AG04449 (cell line): ENCODE measurements at regions not wholly inside any gene's neighbourhood (a gene's known extent, or its start where the extent isn't known, plus 50 kb on each side); places are given as distances from the start of the nearest gene placed in this dataset.

Source experiments
- CTCF ChIA-PET: fragments of 350-600 bp; formaldehyde crosslinking; extraction: SDS; loops from one replicate; lab custom pipeline; 2021; ENCODE audit warnings: antibody characterized with exemption; lab: Yijun Ruan, JAX
- POLR2A ChIA-PET: fragments of 400-600, 350-600 bp; formaldehyde crosslinking; extraction: SDS; loops from one replicate; lab custom pipeline; 2020; ENCODE audit warnings: antibody characterized with exemption, inconsistent platforms; lab: Yijun Ruan, JAX
- DNase-seq: peaks from one replicate; pipeline ENCODE4 v3.0.0-alpha.2; 2010; ENCODE audit warnings: low read depth, low spot score
- H3K4me3 ChIP-seq: 2 replicates; pipeline ENCODE4 v1.5.1; 2011; ENCODE audit warnings: low read depth, mild to moderate bottlenecking, control low read depth, low read length
- CTCF ChIP-seq: IDR thresholded peaks from one replicate; pipeline ENCODE4 v1.5.1; 2011; ENCODE audit warnings: mild to moderate bottlenecking, moderate library complexity, low read length, control low read depth, inconsistent platforms; ENCODE audit not compliant: insufficient read depth; ENCODE audit errors: missing control alignments

- no peak for DNase-seq
- no peak for TF ChIP-seq CTCF
- ChIA-PET POLR2A (no interaction called here), CTCF (interaction anchor here (0.7 to 3.5 kb wide), 6 partner anchors 9 to 64 kb away, joined by 3 to 15 read pairs (median 4); no protein-coding TSS in a partner anchor)
- no peak overlapping the region for H3K4me3 ChIP-seq
Measured at GRCh38 chr2:18456026-18456425, 104.4 kb downstream of the RDH14 start.

GRCh38 chr2:18455236-18455862 is 105.1 kb downstream of the RDH14 start:
- TF ChIP-seq CTCF: peak; percentile 36
- ChIA-PET CTCF (interaction anchor here (0.7 to 3.5 kb wide), 9 partner anchors 8 to 65 kb away, joined by 3 to 15 read pairs (median 3); no protein-coding TSS in a partner anchor), POLR2A (no interaction called here)
- peak; percentile 70 for DNase-seq
- no peak overlapping the region for H3K4me3 ChIP-seq

- ChIA-PET CTCF (interaction anchor here (0.8 to 3.5 kb wide), 6 partner anchors 9 to 65 kb away, joined by 3 to 15 read pairs (median 4); no protein-coding TSS in a partner anchor), POLR2A (no interaction called here)
- no peak overlapping the region for H3K4me3 ChIP-seq
- TF ChIP-seq CTCF: no peak
- DNase-seq: no peak
Measured at GRCh38 chr2:18454692-18455235, 105.7 kb downstream of the RDH14 start.

GRCh38 chr2:18446715-18447114 is 113.7 kb downstream of the RDH14 start:
- ChIA-PET CTCF (interaction anchor here (1.6 to 1.7 kb wide), 2 partner anchors 8 to 10 kb away, joined by 4 to 6 read pairs; no protein-coding TSS in a partner anchor), POLR2A (no interaction called here)
- no peak for TF ChIP-seq CTCF
- H3K4me3 ChIP-seq: no peak overlapping the region
- DNase-seq: no peak

- DNase-seq: no peak
- no peak for TF ChIP-seq CTCF
- POLR2A ChIA-PET: no interaction called here
- no peak overlapping the region for H3K4me3 ChIP-seq
- CTCF ChIA-PET: interaction anchor here (0.7 to 1.7 kb wide), 4 partner anchors 9 to 74 kb away, joined by 3 to 6 read pairs (median 4); no protein-coding TSS in a partner anchor
Measured at GRCh38 chr2:18445433-18446320, 114.8 kb downstream of the RDH14 start.

GRCh38 chr2:18444806-18445205 is 115.6 kb downstream of the RDH14 start:
- DNase-seq: no peak
- ChIA-PET POLR2A (no interaction called here), CTCF (interaction anchor here (1.5 kb wide), 1 partner anchor 9 kb away, joined by 3 read pairs; no protein-coding TSS in a partner anchor)
- no peak overlapping the region for H3K4me3 ChIP-seq
- no peak for TF ChIP-seq CTCF
